ENCODE measurements at regions not wholly inside any gene's neighbourhood (a gene's known extent, or its start where the extent isn't known, plus 50 kb on each side); places are given as distances from the start of the nearest gene placed in this dataset.

GRCh38 chr16:5225931-5226655 is 128.5 kb upstream of the EEF2KMT start:
- no peak for TF ChIP-seq POLR2A (IDR thresholded peaks at IDR 0.05)
- no peak for TF ChIP-seq CTCF (IDR thresholded peaks at IDR 0.05)
